Osteoblast (primary cell): ENCODE measurements at regions not wholly inside any gene's neighbourhood (a gene's known extent, or its start where the extent isn't known, plus 50 kb on each side); places are given as distances from the start of the nearest gene placed in this dataset.

Source experiments
- DNase-seq: peaks from one replicate; pipeline ENCODE4 v3.0.0; 2011; ENCODE audit warnings: low spot score, mixed read lengths; ENCODE audit not compliant: insufficient read length; ENCODE audit errors: missing footprints
- H2AFZ ChIP-seq: 2 replicates; pipeline ENCODE4 v1.6.0; 2011; ENCODE audit warnings: mild to moderate bottlenecking, low read length
- H3K27ac ChIP-seq: 2 replicates; pipeline ENCODE4 v1.5.1; 2011; ENCODE audit warnings: mild to moderate bottlenecking, low read depth, low read length, moderate library complexity
- H3K27me3 ChIP-seq: 2 replicates; pipeline ENCODE4 v1.6.0; 2012; ENCODE audit warnings: mild to moderate bottlenecking, control low read depth, inconsistent platforms, low read length, moderate library complexity; ENCODE audit not compliant: insufficient read depth
- H3K36me3 ChIP-seq: 2 replicates; pipeline ENCODE4 v1.5.1; 2011; ENCODE audit warnings: mild to moderate bottlenecking, low read length, control low read depth, moderate library complexity; ENCODE audit not compliant: insufficient read depth
- H3K4me1 ChIP-seq: 2 replicates; pipeline ENCODE4 v1.5.1; 2011; ENCODE audit warnings: mild to moderate bottlenecking, low read length, control low read depth, moderate library complexity; ENCODE audit not compliant: insufficient read depth
- H3K4me2 ChIP-seq: 2 replicates; pipeline ENCODE4 v1.6.0; 2011; ENCODE audit warnings: mild to moderate bottlenecking, low read length; ENCODE audit not compliant: insufficient read depth
- H3K4me3 ChIP-seq: fragments of 200-600 bp; sonication (generic); 3 replicates; pipeline ENCODE4 v1.5.1; 2012; ENCODE audit warnings: mild to moderate bottlenecking, low read length, inconsistent platforms; ENCODE audit not compliant: insufficient read depth
- H3K79me2 ChIP-seq: 2 replicates; pipeline ENCODE4 v1.6.0; 2012; ENCODE audit warnings: mild to moderate bottlenecking, low read length, control low read depth, inconsistent platforms; ENCODE audit not compliant: insufficient read depth
- H3K9me3 ChIP-seq: 2 replicates; pipeline ENCODE4 v1.5.1; 2011; ENCODE audit warnings: low read depth, low read length, control low read depth
- H4K20me1 ChIP-seq: 2 replicates; pipeline ENCODE4 v1.6.0; 2012; ENCODE audit warnings: mild to moderate bottlenecking, low read length, control low read depth; ENCODE audit not compliant: insufficient read depth
- TF ChIP-seq, protein P1 (sequence below): IDR thresholded peaks from 2 replicates; pipeline ENCODE4 v1.5.1; 2011; ENCODE audit warnings: mild to moderate bottlenecking, low read depth, low read length, moderate library complexity; ENCODE audit errors: extremely low read depth

DNA sequence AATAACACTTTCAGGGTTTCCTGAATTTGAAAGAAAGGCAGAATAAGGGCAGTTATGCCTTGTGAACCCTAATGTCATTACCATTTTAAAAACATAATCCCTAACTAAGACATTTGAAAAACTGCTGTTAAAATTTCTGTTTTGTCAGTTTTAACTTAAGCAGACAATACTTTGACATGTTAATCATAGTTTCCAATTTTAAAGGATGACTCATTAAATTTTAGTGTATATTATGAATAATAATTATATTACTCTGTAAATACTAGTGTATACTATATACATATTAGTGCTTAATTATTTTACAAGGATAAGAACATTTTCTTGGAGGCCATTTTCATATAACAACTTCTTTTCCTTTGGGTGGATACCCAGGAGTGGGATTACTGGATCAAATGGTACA is 553.1 kb upstream of the BCHE start:
- H3K27ac ChIP-seq, result no peak overlapping the region
- no peaks in the 10 kb centered on the region for H3K27me3 ChIP-seq
- TF ChIP-seq, protein P1, sequence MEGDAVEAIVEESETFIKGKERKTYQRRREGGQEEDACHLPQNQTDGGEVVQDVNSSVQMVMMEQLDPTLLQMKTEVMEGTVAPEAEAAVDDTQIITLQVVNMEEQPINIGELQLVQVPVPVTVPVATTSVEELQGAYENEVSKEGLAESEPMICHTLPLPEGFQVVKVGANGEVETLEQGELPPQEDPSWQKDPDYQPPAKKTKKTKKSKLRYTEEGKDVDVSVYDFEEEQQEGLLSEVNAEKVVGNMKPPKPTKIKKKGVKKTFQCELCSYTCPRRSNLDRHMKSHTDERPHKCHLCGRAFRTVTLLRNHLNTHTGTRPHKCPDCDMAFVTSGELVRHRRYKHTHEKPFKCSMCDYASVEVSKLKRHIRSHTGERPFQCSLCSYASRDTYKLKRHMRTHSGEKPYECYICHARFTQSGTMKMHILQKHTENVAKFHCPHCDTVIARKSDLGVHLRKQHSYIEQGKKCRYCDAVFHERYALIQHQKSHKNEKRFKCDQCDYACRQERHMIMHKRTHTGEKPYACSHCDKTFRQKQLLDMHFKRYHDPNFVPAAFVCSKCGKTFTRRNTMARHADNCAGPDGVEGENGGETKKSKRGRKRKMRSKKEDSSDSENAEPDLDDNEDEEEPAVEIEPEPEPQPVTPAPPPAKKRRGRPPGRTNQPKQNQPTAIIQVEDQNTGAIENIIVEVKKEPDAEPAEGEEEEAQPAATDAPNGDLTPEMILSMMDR, result no peak
- no peak for DNase-seq
- peaks cover 4% of the 10 kb centered on the region for H3K9me3 ChIP-seq
- no peak overlapping the region for H2AFZ ChIP-seq
- no peak overlapping the region for H3K4me3 ChIP-seq
- no peak overlapping the region for H3K4me2 ChIP-seq
- H3K4me1 ChIP-seq, result no peaks in the 10 kb centered on the region
- H4K20me1 ChIP-seq, result no peaks in the 10 kb centered on the region
- no peaks in the 10 kb centered on the region for H3K36me3 ChIP-seq
- no peaks in the 10 kb centered on the region for H3K79me2 ChIP-seq

GRCh38 chr3:166388321-166388720 is 551.1 kb upstream of the BCHE start:
- no peak for DNase-seq
- TF ChIP-seq, protein P1, result no peak
- Histone ChIP-seq H3K27me3 (no peaks in the 10 kb centered on the region), H3K9me3 (peaks cover 4% of the 10 kb centered on the region), H3K4me3 (no peak overlapping the region), H3K36me3 (no peaks in the 10 kb centered on the region), H3K27ac (no peak overlapping the region), H3K4me2 (no peak overlapping the region), H4K20me1 (no peaks in the 10 kb centered on the region), H3K79me2 (no peaks in the 10 kb centered on the region), H2AFZ (no peak overlapping the region), H3K4me1 (no peaks in the 10 kb centered on the region)

- Histone ChIP-seq H3K27me3 (no peaks in the 10 kb centered on the region), H2AFZ (no peak overlapping the region), H4K20me1 (no peaks in the 10 kb centered on the region), H3K27ac (no peak overlapping the region), H3K4me3 (no peak overlapping the region), H3K4me1 (no peaks in the 10 kb centered on the region), H3K4me2 (no peak overlapping the region), H3K79me2 (no peaks in the 10 kb centered on the region), H3K9me3 (peaks cover 3% of the 10 kb centered on the region), H3K36me3 (no peaks in the 10 kb centered on the region)
- DNase-seq, result no peak
- TF ChIP-seq, protein P1, result no peak
These were observed 535.4 kb upstream of the BCHE start for GRCh38 chr3:166372571-166373106.

DNA sequence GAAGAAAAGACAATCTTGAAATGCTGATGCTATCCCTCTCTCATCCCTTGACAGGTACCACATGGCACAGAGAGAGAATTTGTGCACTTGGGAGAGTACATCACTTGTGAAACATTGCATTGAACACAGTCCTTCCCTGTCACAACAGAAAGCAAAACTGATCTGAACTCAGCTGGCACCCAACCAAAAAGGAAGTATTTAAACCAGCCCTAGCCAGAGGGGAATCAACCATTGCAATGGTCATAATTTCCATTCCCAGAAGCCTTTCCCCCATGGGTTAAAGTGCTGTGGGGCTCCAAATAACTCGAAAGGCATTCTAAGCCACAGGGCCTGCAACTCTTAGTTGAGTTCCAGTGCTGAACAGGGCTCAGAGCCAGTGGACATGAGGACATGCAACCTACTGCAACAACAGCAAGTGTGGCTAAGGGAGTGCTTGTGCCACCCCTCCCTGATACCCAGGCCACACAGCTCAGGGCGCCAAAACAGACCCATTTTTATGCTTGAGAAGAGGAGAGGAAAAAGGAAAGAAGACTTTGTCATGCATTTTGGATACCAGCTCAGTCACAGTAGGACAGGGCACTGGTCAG is 530.8 kb upstream of the BCHE start:
- no peak for DNase-seq
- Histone ChIP-seq H2AFZ (no peak overlapping the region), H3K36me3 (no peaks in the 10 kb centered on the region), H3K27ac (no peak overlapping the region), H3K4me2 (no peak overlapping the region), H3K79me2 (no peaks in the 10 kb centered on the region), H3K27me3 (no peaks in the 10 kb centered on the region), H3K4me1 (no peaks in the 10 kb centered on the region), H3K4me3 (no peak overlapping the region), H4K20me1 (no peaks in the 10 kb centered on the region), H3K9me3 (peaks cover 3% of the 10 kb centered on the region)
- TF ChIP-seq, protein P1, result no peak
